ENCODE measurements at regions not wholly inside any gene's neighbourhood (a gene's known extent, or its start where the extent isn't known, plus 50 kb on each side); places are given as distances from the start of the nearest gene placed in this dataset.
A peak's percentile ranks its signal among the peaks of the same experiment; 100 is the strongest.

GRCh38 chr20:6626805-6627204, 140.7 kb upstream of the BMP2 start:
- Histone ChIP-seq H3K27me3 (ENCODE audit: insufficient read depth, low read length) (no peaks in the 10 kb centered on the region), H4K5ac (ENCODE audit: insufficient read length, low read depth, low read length) (no peak overlapping the region), H4K8ac (replicated peaks; ENCODE audit: insufficient read length, low read depth, low read length) (no peak overlapping the region), H3K4me1 (ENCODE audit: insufficient read depth, low read length) (no peaks in the 10 kb centered on the region), H2AFZ (ENCODE audit: low read length) (no peak overlapping the region), H3K79me1 (ENCODE audit: insufficient read depth, low read depth, low read length, poor library complexity, severe bottlenecking) (no peaks in the 10 kb centered on the region), H4K91ac (ENCODE audit: insufficient read length, low read depth, low read length) (no peak overlapping the region), H3K18ac (ENCODE audit: insufficient read length, low read depth, low read length) (no peak overlapping the region), H2BK5ac (ENCODE audit: insufficient read length, low read length) (no peak overlapping the region), H3K4ac (ENCODE audit: low read depth, low read length) (no peak overlapping the region), H3T11ph (ENCODE audit: low read length) (no peak overlapping the region), H2BK15ac (ENCODE audit: low read depth, low read length) (no peak overlapping the region), H3K56ac (ENCODE audit: insufficient read length, low read depth, low read length) (no peak overlapping the region), H3K27ac (ENCODE audit: insufficient read length, low read depth, low read length) (no peak overlapping the region), H3K14ac (ENCODE audit: insufficient read depth, low read length) (no peak overlapping the region), H3K9ac (ENCODE audit: extremely low read depth, insufficient read length, low read length) (no peak overlapping the region), H3K4me2 (ENCODE audit: insufficient read depth, insufficient read length, low read length) (no peak overlapping the region), H2BK12ac (ENCODE audit: insufficient read length, low read depth, low read length) (no peak overlapping the region), H2BK20ac (ENCODE audit: low read depth, low read length, poor library complexity, severe bottlenecking) (no peak overlapping the region), H4K20me1 (ENCODE audit: control insufficient read depth, insufficient read depth, insufficient read length) (no peaks in the 10 kb centered on the region), H3K79me2 (ENCODE audit: insufficient read depth, low read length) (no peaks in the 10 kb centered on the region), H3K23me2 (ENCODE audit: insufficient read length, low read depth, low read length, poor library complexity, severe bottlenecking) (no peaks in the 10 kb centered on the region), H2BK120ac (ENCODE audit: low read depth, low read length, poor library complexity, severe bottlenecking) (no peak overlapping the region), H2AK5ac (ENCODE audit: insufficient read length, low read length) (no peak overlapping the region), H3K9me3 (ENCODE audit: control insufficient read depth, low read depth, low read length) (no peaks in the 10 kb centered on the region), H3K23ac (ENCODE audit: insufficient read length, low read depth, low read length) (no peak overlapping the region)
- peak; percentile 57 for DNase-seq
- TF ChIP-seq CTCF (conservative IDR thresholded peaks at IDR 0.05): peak; percentile 74
- H3K36me3 Mint-ChIP-seq (ENCODE audit: insufficient read depth in 1 of 3, low read depth in 3 of 3): peaks cover 0 to 4% (median 0%) of the 10 kb centered on the region in 3 experiments; a peak in 1 of 7 replicates
- peaks cover 7 to 8% of the 10 kb centered on the region in 2 experiments for H3K4me1 Mint-ChIP-seq
- H3K27me3 Mint-ChIP-seq (ENCODE audit: low read depth): no peaks in the 10 kb centered on the region; the same call in 1 of the 2 replicates
- no peak overlapping the region for H3K27ac Mint-ChIP-seq
- no peak overlapping the region for H3K4me3 Mint-ChIP-seq
- no CpG with 5 or more reads among the region's 5 CpGs for WGBS (ENCODE audit: extremely low coverage, insufficient read length, low lambda C conversion rate)
- peaks cover 4 to 5% of the 10 kb centered on the region in 2 experiments; a peak in 4 of 5 replicates for H3K9me3 Mint-ChIP-seq

Measured in H9 (cell line).